Fibroblast of mammary gland (primary cell): ENCODE measurements at regions not wholly inside any gene's neighbourhood (a gene's known extent, or its start where the extent isn't known, plus 50 kb on each side); places are given as distances from the start of the nearest gene placed in this dataset.
"Not testable (repeated sequence)": the region's sequence is repeated elsewhere in the genome, so short reads cannot be mapped to it uniquely, and the experiment has no call there.

Experiments
- DNase-seq: peaks from one replicate; pipeline ENCODE4 v3.0.0-alpha.2; 2010; ENCODE audit warnings: low read depth
- H3K4me3 ChIP-seq: 2 replicates; pipeline ENCODE4 v1.5.1; 2011; ENCODE audit warnings: low read depth, mild to moderate bottlenecking, low read length, moderate library complexity; ENCODE audit not compliant: control insufficient read depth
- TF ChIP-seq, protein P1 (sequence below): conservative IDR thresholded peaks from 2 replicates; pipeline ENCODE4 v1.5.1; 2011; ENCODE audit warnings: low read depth, low read length, inconsistent platforms; ENCODE audit not compliant: control insufficient read depth, insufficient read depth

GRCh38 chr11:39367534-39367933 lies 2091.9 kb downstream of the LRRC4C start:
- no peak overlapping the region for H3K4me3 ChIP-seq
- TF ChIP-seq, protein P1, sequence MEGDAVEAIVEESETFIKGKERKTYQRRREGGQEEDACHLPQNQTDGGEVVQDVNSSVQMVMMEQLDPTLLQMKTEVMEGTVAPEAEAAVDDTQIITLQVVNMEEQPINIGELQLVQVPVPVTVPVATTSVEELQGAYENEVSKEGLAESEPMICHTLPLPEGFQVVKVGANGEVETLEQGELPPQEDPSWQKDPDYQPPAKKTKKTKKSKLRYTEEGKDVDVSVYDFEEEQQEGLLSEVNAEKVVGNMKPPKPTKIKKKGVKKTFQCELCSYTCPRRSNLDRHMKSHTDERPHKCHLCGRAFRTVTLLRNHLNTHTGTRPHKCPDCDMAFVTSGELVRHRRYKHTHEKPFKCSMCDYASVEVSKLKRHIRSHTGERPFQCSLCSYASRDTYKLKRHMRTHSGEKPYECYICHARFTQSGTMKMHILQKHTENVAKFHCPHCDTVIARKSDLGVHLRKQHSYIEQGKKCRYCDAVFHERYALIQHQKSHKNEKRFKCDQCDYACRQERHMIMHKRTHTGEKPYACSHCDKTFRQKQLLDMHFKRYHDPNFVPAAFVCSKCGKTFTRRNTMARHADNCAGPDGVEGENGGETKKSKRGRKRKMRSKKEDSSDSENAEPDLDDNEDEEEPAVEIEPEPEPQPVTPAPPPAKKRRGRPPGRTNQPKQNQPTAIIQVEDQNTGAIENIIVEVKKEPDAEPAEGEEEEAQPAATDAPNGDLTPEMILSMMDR = no peak
- DNase-seq = no peak

DNA sequence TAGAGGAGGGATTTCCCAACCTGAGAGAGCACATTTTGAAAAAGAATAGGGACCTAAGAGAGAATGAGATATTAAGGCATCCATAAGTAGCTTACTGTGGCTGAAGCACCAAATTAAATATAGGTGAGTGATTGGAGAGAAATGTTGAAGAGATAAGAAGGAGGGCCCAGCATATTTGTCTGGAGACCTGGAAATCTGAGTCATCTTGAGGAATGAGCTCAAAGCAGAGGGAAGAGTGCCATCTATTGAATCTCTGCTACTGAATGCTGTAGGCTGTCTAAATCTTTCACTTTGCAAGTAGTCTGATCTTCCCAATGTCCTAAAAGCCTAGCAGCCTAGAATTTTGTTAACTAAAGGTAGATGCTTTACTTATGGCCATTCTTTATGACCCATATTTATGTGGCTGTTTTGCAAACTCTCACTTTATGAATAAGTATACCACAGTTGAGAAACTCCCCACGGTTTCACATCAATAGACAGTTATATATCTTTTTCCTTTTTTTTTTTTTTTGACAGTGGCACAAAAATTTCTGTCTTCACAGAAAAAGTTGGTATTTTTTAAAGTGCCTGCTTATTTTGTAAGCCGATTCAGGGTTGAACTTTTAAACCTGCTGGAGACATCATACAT lies 2093.5 kb downstream of the LRRC4C start:
- H3K4me3 ChIP-seq = no peak overlapping the region
- TF ChIP-seq, protein P1 = no peak
- no peak for DNase-seq

DNA sequence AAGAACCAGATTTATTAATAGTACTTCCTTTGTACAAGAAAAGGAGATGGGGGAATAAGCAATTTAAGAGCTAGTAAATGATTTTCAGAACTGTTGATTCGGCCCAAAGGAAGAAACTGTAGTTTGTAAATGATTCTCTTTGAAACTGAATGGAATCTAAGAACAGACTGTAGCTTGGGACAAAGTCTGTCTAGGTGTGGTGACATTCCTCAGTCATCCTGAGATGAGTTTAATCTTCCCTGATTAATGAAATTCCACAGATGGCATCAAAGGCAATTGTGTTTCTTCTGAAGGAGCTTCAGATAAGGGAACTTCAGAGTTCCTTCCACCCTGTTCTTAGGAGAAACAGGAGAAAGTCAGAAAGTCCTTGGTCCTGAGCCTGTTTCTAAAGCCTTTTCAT lies 2095.9 kb downstream of the LRRC4C start:
- TF ChIP-seq, protein P1 = no peak
- no peak for DNase-seq
- H3K4me3 ChIP-seq = no peak overlapping the region

GRCh38 chr11:39361557-39361956 lies 2097.9 kb downstream of the LRRC4C start:
- no peak for DNase-seq
- H3K4me3 ChIP-seq = no peak overlapping the region
- TF ChIP-seq, protein P1 = no peak

GRCh38 chr11:39345834-39346442 lies 2113.5 kb downstream of the LRRC4C start:
- no peak for DNase-seq
- H3K4me3 ChIP-seq = no peak overlapping the region
- TF ChIP-seq, protein P1 = no peak

DNA sequence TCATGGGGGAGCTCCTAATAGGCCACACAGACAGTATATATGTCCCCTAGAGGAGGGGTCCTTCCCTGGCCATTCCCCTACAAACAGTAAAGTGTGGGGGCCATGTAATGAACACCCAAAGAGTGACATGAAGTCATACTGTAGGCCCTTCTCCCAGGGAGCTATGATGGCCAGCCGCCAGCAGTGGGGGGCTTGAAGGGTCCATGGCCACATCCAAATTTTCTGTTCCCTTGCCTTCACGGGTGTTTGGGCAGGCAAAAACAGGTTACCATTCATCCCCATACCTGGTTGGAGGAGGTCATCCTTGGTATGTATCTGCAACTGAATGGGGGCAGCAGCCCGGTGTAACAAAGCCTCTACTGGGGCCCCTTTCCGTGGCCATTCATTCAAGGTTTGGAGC lies 2118.0 kb downstream of the LRRC4C start:
- no peak for DNase-seq
- TF ChIP-seq, protein P1 = no peak
- H3K4me3 ChIP-seq = no peak overlapping the region

DNA sequence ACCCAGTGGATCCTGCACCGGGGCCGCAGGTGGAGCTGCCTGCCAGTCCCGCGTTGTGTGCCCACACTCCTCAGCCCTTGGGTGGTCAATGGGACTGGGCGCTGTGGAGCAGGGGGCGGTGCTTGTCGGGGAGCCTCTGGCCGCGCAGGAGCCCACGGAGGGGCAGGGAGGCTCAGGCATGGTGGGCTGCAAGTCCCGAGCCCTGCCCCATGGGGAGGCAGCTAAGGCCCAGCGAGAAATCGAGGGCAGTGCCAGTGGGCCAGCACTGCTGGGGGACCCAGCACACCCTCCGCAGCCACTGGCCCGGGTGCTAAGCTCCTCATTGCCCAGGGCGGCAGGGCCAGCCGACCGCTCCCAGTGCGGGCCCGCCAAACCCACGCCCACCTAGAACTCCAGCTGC lies 2126.4 kb downstream of the LRRC4C start:
- H3K4me3 ChIP-seq = not testable (repeated sequence)

More for the DNA sequence above, 2126.4 kb downstream of the LRRC4C start:
- not testable (repeated sequence) for DNase-seq
